ENCODE measurements at regions not wholly inside any gene's neighbourhood (a gene's known extent, or its start where the extent isn't known, plus 50 kb on each side); places are given as distances from the start of the nearest gene placed in this dataset.

DNA sequence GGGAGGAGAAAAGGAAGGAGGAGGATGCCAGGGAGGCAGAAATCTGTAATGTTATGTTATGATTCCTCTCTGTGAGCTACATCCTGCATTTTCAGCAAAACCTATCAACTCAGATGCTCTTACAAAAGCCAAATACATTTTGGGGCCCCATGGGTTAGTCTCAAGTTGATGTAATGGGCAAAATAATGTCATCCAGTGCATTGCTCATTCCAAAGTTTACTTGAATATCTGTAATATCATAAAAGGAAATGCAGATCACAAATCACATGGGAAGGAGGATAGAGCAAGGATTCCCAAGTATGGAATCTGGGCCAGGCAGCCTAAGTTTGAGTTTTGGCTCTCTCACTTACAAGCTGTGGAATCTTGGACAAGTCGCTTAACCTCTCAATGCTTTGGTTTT, 74.9 kb upstream of the SOD3 start:
- no peak for DNase-seq

DNA sequence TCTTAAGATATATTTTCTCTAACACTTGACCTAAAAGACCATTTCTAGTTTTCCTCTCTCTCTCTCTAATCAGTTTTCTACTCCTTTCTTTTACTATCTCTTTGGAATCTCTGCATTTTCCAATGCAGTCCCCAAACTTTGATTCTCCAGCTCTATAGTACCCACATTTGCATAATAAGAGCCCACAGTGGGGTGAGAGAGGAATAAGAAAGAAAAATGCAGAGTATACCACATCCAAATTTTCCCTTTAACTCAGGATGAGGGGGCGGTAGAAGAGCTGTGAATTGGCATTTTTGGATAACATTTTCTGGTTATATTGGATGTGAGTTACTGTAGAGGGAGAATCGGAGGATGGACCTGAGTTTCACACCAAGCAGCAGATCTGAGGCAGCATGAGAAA, 74.4 kb upstream of the SOD3 start:
- DNase-seq, result no peak

DNA sequence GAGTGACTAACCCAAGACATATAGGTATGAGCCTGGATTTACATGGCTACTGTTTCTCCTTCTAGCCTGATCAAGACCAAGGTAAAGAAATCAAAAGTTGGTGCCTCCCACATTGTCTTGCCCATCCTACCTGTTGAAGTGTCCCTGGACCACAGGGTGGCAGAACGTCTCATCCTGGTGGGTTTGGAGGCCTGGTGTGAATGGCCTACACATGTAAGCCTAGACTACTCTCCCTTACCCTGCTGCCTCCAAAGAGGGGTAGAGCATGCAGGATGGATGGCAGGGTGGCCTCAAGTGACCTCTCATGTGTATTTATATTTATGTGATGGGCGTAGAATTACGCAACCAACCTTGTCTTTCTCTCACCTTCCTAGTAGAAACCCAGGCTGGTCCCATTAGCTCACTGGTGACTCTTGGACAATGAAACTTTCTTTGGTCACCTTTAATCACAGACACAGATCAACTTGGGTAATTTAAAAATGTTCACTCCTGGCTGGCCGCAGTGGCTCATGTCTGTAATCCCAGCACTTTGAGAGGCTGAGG, 73.3 kb upstream of the SOD3 start:
- no peak for DNase-seq

DNA sequence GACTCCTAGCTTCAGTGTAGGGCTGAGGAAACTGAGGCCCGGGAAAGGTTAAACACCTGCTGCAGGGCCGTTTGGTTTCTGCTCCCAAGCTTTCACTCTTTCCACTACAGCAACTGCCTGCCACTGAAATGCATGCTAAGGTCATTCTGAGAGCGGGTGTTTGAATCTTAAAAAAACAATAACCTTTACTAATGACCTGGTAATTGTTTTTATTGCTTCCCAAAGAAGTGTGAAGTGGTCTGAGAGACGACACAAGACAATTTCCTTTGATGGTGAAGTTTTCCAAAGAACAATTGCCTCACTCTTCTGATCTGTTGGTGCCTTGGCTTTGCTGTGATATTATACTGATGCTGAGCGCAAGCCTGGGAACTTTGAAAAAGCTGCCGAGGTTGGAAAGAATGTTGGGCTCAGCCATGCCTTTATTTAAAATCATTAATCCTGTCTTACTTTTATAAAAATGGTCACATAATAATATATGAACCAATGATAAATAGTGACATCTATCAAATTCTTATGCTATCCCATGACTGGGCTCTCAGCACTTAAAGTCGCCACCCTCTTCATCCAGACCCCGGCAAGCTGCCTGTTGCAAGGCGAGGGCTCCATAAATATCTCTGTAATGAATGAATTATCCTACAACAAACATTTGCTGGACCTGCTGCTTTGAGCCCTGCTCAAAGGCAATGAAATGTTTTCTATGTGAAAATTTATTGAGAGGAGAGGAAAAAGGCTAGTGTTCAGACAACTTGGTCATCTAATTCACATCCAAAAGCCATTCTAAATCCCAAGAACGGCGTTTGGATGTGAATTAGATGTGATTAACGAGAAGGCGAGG, 67.8 kb upstream of the SOD3 start:
- no peak for DNase-seq

DNA sequence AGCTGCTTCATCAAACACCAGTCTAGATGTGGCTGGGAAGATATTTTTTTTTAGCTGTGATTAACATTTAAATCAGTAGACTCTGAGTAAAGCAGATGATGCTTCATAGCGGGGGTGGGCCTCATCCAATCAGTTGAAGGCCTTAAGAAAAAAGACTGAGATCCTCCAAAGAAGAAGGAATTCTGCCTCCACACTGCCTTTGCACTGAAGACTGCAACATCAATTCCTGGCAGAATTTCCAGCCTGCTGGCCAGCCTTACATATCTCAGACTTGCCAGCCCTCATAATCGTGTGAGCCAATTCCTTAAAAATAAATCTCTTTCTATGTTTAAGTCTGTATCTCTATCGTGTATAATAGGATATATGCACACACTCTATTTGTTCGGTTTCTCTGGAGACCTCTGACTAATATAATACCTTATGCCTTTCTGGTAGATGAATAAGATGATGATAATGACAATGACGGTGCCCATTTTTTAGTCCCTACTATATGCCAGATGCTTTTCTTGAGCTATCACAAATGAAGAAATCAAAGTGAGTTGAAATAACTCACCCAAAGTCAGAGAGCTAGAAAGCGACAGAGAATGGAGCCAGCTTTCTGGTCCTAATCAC, 66.1 kb upstream of the SOD3 start:
- no peak for DNase-seq

DNA sequence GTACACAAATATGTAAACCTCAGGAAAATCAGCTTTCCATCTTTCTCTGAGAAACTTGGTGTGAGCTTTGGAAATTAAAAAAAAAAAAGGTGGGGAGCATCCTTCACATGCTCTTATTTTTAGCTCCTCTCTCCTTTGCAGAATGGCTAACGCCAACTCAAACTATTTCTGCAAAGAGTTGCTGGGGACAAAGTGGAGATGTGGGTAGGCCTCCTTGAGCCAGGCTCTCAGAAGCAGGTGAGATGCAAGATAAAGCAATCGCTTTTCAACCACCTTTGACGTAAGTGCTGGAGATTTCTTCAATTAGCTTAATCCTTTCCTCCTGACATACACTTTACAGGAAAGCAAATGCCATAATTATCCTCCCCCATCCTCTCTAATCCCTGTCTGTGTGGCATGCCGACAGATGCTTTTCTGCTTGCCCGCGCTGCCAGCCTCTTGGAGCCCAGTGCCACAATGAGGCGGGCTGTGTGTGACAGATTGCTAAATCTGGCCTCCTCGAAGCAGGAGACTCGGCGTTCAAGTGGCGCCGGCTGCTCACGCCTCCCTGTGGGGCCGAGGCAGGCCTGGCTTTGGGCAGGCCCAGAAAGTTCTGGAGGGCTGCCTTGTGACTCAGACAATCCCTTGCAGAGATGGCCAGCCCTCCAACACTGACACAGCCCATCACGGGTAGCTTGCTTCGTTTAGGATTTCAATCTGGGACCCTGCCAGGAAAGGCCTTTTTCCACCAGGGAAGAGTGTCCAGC, 64.9 kb upstream of the SOD3 start:
- no peak for DNase-seq

DNA sequence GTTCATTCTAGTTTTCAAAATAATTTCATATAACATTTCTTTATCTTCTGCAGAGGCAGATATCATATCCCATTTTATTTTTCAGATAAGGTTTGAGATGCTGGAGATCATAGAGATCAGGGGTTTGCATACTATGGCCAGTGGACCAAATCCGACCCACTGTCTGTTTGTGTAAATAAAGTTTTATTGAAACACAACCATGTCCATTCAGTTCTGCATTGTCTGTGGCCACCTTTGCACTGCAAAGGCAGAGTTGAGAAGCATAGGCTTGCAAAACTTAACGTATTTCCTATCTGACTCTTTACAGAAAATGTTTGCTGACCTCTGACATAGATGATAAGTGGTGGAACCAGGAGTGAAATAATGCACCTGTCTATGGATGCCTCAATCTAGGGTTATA, 63.9 kb upstream of the SOD3 start:
- no peak for DNase-seq

DNA sequence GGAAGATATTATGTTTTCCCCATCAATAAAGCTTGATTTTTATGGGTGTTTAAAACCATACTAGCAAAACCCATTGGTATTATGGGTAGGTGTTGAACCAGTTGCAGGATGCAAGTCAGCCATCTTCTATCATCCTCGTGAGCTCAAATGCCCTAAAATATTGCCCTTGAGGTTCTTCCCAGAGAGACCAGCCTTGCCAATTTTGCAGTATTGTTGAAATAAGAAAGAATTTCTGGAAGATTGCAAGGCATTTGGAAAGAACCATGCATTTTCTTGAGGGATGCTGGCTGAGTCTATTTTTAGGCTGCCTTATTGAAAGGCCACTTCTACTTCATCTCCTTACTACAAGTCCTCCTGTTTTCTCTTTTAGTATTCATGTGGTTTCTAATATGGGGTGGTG, 60.9 kb upstream of the SOD3 start:
- no peak for DNase-seq

DNA sequence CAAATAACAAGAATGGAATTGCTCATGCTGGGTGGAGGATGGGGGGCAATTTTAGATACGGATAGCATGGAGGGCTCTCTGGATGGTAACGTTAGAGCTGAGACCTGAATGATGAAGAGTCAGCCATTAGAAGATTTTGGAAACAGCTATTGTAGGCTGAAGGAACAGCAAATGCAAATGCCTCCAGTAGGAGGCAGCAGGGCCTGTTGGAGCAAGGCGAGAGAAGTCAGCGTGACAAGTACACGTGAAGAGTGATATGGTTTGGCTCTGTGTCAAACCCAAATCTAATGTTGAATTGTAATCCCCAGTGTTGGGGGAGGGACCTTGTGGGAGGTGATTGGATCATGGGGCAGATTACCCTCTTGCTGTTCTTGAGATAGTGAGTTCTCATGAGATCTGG, 59.3 kb upstream of the SOD3 start:
- no peak for DNase-seq

DNA sequence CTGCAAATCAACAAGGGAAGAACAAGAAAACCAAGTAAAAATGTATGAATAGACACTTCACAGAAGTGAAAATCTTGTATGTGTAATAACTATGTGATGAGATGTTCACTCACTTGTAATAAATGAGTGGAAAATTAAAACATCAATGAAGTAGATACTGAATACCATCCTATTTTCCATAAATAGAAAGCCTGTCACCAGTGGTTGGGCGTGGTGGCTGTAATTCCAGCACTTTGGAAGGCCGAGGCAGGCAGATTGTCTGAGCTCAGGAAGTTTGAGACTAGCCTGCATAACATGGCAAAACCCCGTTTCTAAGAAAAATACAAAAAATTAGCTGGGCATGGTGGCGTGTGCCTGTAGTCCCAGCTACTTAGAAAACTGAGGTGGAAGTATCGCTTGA, 53.5 kb upstream of the SOD3 start:
- DNase-seq, result no peak

DNA sequence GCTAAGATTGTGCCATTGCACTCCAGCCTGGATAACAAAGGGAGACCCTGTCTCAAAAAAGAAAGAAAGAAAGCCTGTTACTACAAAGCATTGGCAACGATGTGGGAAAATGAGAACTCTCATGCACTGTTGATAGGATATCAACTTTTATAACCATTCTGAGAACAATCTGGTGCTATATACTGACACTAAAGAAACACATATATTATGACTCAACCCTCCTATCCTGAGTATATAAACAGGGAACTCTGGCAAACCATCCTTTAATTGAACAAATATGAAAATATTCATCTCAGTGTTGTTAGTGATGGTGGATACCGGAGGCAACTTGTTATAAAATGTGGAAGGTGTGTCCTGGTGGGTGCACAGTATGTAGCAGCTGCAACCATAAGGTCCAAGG, 53.0 kb upstream of the SOD3 start:
- no peak for DNase-seq

DNA sequence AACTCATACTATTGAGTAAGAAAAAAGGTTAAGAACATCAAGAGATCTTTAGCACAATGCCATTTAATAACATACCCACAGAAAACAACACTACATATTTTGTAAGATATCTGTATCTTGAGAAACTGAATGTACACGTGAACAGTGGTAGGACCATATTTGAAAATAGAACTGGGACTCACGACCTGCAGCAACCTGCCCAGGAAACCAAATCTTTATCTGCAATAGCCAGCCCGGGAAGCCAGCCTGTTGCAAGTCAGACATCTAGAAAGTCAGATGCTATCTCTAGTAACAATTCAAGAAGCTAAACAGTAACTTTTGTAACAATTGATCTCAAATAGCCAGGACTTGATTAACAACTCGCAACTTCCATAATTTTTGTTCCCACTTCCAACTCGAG, 52.6 kb upstream of the SOD3 start:
- DNase-seq, result no peak

DNA sequence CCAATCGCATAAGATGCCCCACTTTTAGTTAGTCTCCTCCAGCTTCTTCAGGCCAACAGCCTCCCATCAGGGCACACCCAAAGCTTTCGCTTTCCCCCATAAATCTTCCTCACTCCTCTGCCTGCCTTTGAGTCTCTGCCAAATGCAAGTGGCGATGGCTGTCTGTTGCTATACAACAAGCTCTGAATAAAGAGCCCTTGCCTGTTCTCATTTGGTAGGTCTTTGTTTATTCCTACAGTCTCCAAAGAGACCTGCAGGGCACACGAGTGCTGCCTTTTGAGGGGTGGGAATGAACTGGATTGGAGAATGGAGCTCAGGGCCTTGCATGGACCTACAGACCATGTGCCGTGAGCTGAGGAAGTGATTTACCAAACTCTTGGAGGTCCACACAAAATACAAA, 52.2 kb upstream of the SOD3 start:
- DNase-seq, result no peak

DNA sequence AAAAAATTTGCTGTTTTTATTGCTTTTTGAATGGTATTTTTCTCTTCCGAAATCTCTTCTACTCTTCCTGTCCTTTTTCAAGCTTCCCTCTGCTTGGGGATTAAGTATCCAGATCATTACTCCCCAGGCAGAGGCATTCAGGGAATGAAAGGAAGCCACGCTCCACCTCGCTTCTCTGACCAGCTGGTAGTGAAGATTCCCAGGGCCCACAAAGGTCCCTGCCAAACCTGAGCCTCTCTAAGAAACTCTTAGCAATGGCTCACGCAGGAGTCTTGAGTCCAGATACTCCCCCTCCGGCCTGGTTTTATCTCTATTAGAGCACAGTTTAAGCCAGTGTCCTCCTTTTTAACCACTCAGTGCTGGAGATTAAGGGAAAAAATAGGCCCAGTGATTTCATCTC, 51.4 kb upstream of the SOD3 start:
- DNase-seq, result no peak

DNA sequence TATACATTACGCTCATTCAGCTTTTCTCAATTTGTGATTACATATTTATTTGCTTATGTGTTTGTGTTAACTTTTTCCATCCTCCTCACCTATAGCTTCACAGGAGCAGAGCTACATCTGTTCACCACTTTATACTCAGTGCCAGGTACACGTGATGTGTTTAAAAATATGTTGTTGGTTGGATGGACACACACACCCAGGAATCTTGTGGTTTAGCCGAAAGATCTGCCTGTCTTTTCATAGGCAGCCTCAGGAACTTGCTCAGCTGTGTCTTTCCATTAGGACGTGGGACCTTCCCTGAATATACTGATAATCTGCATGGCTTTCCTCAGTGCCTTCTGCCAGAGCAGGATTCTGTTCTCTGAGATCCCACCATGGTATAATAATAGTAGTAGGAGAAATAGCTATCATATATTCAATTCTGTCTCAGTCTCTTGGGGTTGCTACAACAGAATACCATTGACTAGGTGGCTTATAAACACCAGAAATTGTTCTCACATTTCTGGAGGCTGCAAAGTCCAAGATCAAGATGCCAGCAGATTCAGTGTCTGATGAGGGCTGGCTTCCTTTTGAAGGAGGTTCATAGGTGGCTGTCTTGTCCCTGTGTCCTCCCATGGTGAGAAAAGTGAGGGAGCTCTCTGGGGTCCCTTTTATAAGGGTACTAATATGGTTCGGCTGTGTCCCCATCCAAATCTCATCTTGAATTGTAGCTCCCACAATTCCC, 50.0 kb upstream of the SOD3 start:
- DNase-seq, result no peak

Measured in activated CD4-positive, alpha-beta T cell treated with anti-CD3 and anti-CD28 coated beads, Interleukin-2, amount 50 U/mL, for 48 hours (primary cell).